PC-3 (cell line): ENCODE measurements at regions not wholly inside any gene's neighbourhood (a gene's known extent, or its start where the extent isn't known, plus 50 kb on each side); places are given as distances from the start of the nearest gene placed in this dataset.

Source experiments
- CTCF ChIP-seq: fragments of 300-600 bp; sonication (generic); conservative IDR thresholded peaks from 2 replicates; pipeline ENCODE4 v1.5.1; 2017; ENCODE audit warnings: antibody characterized with exemption, low read depth, mild to moderate bottlenecking, low read length
- EZH2 ChIP-seq: fragments of 300-600 bp; sonication (generic); IDR thresholded peaks from one replicate; pipeline ENCODE4 v1.6.1; 2017; ENCODE audit warnings: antibody characterized with exemption, mild to moderate bottlenecking, low read length; ENCODE audit not compliant: unreplicated experiment
- EZH2phosphoT487 ChIP-seq: fragments of 300-600 bp; sonication (generic); IDR thresholded peaks from 2 replicates; pipeline ENCODE4 v1.6.1; 2018; ENCODE audit warnings: mild to moderate bottlenecking, antibody characterized with exemption, low read length, borderline replicate concordance

GRCh38 chrX:69065451-69065850 lies 99.8 kb downstream of the PJA1 start:
- TF ChIP-seq CTCF: no peak
- TF ChIP-seq EZH2: no peak
- TF ChIP-seq EZH2phosphoT487: no peak
